ENCODE measurements at regions not wholly inside any gene's neighbourhood (a gene's known extent, or its start where the extent isn't known, plus 50 kb on each side); places are given as distances from the start of the nearest gene placed in this dataset.

DNA sequence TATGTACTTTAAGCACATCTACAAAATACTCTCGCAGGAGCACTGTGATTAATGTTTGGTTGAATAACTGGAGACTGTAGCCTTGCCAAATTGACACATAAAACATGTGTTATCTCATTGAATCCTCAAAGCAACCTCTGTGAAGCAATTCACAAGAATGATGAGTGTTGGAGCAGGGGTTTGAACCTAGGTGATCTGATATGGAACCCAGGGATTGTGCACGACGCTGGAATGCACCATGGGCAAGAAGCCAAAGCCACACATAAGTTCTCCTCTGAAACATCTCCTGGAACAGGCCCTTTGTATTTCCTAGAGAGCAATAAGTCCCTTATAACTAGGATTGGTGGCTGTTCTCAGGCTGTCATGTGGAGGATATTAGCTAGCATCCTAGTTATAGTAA, 124.6 kb upstream of the IVNS1ABP start:
- ChIA-PET POLR2A (no interaction called here), CTCF (no interaction called here)
- H3K36me3 Mint-ChIP-seq (ENCODE audit: insufficient read depth, unreplicated experiment): no peaks in the 10 kb centered on the region
- no peak overlapping the region for H3K4me3 Mint-ChIP-seq (ENCODE audit: unreplicated experiment)
- no peaks in the 10 kb centered on the region for H3K4me1 Mint-ChIP-seq (ENCODE audit: low read depth, unreplicated experiment)
- intact Hi-C loops (cut with micrococcal nuclease; ENCODE audit: unreplicated experiment): no loop called here
- no peaks in the 10 kb centered on the region for H3K9me3 Mint-ChIP-seq (ENCODE audit: unreplicated experiment)
- Histone ChIP-seq H3K27me3 (replicated peaks; ENCODE audit: control insufficient read depth, insufficient read depth, low read length) (no peaks in the 10 kb centered on the region), H3K4me3 (ENCODE audit: low read depth, low read length) (no peak overlapping the region), H3K9me3 (no peaks in the 10 kb centered on the region), H3K36me3 (ENCODE audit: control insufficient read depth, insufficient read depth, low read length) (no peaks in the 10 kb centered on the region), H3K4me1 (peaks cover 8% of the 10 kb centered on the region; the same call in 1 of the 2 replicates)
- TF ChIP-seq, protein P1, sequence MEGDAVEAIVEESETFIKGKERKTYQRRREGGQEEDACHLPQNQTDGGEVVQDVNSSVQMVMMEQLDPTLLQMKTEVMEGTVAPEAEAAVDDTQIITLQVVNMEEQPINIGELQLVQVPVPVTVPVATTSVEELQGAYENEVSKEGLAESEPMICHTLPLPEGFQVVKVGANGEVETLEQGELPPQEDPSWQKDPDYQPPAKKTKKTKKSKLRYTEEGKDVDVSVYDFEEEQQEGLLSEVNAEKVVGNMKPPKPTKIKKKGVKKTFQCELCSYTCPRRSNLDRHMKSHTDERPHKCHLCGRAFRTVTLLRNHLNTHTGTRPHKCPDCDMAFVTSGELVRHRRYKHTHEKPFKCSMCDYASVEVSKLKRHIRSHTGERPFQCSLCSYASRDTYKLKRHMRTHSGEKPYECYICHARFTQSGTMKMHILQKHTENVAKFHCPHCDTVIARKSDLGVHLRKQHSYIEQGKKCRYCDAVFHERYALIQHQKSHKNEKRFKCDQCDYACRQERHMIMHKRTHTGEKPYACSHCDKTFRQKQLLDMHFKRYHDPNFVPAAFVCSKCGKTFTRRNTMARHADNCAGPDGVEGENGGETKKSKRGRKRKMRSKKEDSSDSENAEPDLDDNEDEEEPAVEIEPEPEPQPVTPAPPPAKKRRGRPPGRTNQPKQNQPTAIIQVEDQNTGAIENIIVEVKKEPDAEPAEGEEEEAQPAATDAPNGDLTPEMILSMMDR (IDR thresholded peaks at IDR 0.05; ENCODE audit: insufficient read depth in 1 of 2, low read depth in 1 of 2, low read length in 1 of 2, severe bottlenecking in 1 of 2, unreplicated experiment in 1 of 2): no peak
- no peak for DNase-seq
- BruUV-seq (replicated peaks): no TSS peak
- H3K27me3 Mint-ChIP-seq (ENCODE audit: insufficient read depth, unreplicated experiment): no peaks in the 10 kb centered on the region
- H3K27ac Mint-ChIP-seq (ENCODE audit: unreplicated experiment): no peak overlapping the region

DNA sequence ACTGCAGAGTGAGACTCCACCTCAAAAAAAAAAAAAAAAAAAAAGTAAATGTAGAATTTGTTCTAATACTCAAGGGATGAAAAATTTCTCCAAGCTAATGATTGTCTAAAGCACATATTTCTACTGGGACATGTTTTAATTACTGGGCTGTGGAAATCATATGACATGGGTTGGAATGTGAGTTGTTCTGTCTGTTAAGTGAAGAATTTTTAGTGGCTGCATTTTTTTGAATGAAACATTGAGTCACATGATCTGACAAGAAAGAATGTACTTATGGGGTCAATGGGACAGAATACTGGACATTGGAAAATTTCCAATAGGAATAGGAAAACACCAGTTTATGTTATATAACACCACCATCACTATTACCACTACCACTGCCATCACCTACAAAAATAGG, 123.8 kb upstream of the IVNS1ABP start:
- Mint-ChIP-seq H3K9me3 (ENCODE audit: unreplicated experiment) (no peaks in the 10 kb centered on the region), H3K27ac (ENCODE audit: unreplicated experiment) (no peak overlapping the region), H3K4me1 (ENCODE audit: low read depth, unreplicated experiment) (no peaks in the 10 kb centered on the region), H3K27me3 (ENCODE audit: insufficient read depth, unreplicated experiment) (no peaks in the 10 kb centered on the region), H3K4me3 (ENCODE audit: unreplicated experiment) (no peak overlapping the region), H3K36me3 (ENCODE audit: insufficient read depth, unreplicated experiment) (no peaks in the 10 kb centered on the region)
- Histone ChIP-seq H3K27me3 (replicated peaks; ENCODE audit: control insufficient read depth, insufficient read depth, low read length) (no peaks in the 10 kb centered on the region), H3K4me3 (ENCODE audit: low read depth, low read length) (no peak overlapping the region), H3K36me3 (ENCODE audit: control insufficient read depth, insufficient read depth, low read length) (no peaks in the 10 kb centered on the region), H3K9me3 (no peaks in the 10 kb centered on the region), H3K4me1 (peaks cover 8% of the 10 kb centered on the region; the same call in 1 of the 2 replicates)
- TF ChIP-seq, protein P1 (IDR thresholded peaks at IDR 0.05; ENCODE audit: insufficient read depth in 1 of 2, low read depth in 1 of 2, low read length in 1 of 2, severe bottlenecking in 1 of 2, unreplicated experiment in 1 of 2): no peak
- DNase-seq: peak in 1 of 2 experiments; percentile 21
- intact Hi-C loops (cut with micrococcal nuclease; ENCODE audit: unreplicated experiment): no loop called here
- ChIA-PET POLR2A (no interaction called here), CTCF (no interaction called here)
- BruUV-seq (replicated peaks): no TSS peak

DNA sequence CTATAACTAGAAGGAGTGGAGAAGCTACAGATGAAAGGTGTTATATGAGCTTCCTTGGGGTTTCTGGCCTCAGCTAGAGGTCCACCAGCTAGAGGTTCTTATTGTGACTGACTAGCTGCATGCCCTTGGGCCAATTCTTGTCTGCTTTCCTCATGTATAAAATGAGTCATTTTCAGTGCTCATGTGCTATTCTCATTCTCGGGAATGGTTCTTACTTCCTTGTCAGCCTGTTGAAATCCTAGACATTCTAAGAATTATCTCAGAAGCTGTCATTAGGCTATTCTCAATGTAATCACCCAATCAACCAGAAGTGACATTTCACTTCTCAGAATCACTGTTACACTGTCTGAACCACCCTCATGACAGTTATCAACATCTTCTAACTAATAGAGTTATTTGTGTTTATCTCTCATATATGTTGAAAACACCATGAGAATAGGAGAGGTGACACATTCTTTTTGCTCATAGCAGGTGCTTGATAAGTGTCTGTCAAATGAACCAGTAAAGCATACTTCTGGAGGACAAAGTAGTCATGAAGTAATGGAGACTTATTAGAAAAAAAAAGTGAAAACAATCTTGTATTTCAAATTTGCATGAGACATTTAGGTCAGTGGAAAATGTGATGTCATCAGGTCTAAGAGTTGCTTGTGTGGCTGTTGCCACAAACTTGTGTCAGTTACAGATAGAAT, 122.8 kb upstream of the IVNS1ABP start:
- intact Hi-C loops (cut with micrococcal nuclease; ENCODE audit: unreplicated experiment): no loop called here
- Mint-ChIP-seq H3K4me1 (ENCODE audit: low read depth, unreplicated experiment) (no peaks in the 10 kb centered on the region), H3K36me3 (ENCODE audit: insufficient read depth, unreplicated experiment) (no peaks in the 10 kb centered on the region), H3K9me3 (ENCODE audit: unreplicated experiment) (no peaks in the 10 kb centered on the region), H3K27me3 (ENCODE audit: insufficient read depth, unreplicated experiment) (no peaks in the 10 kb centered on the region), H3K4me3 (ENCODE audit: unreplicated experiment) (no peak overlapping the region), H3K27ac (ENCODE audit: unreplicated experiment) (no peak overlapping the region)
- TF ChIP-seq, protein P1 (IDR thresholded peaks at IDR 0.05; ENCODE audit: insufficient read depth in 1 of 2, low read depth in 1 of 2, low read length in 1 of 2, severe bottlenecking in 1 of 2, unreplicated experiment in 1 of 2): no peak
- H3K9me3 ChIP-seq: no peaks in the 10 kb centered on the region
- peaks cover 8% of the 10 kb centered on the region; the same call in 1 of the 2 replicates for H3K4me1 ChIP-seq
- POLR2A ChIA-PET: no interaction called here
- no peak for DNase-seq
- no peaks in the 10 kb centered on the region for H3K36me3 ChIP-seq (ENCODE audit: control insufficient read depth, insufficient read depth, low read length)
- no peaks in the 10 kb centered on the region for H3K27me3 ChIP-seq (replicated peaks; ENCODE audit: control insufficient read depth, insufficient read depth, low read length)
- H3K4me3 ChIP-seq (ENCODE audit: low read depth, low read length): no peak overlapping the region
- no TSS peak for BruUV-seq (replicated peaks)
- CTCF ChIA-PET: no interaction called here
